Cardiac muscle cell (in vitro differentiated cells and primary cell): ENCODE measurements at regions not wholly inside any gene's neighbourhood (a gene's known extent, or its start where the extent isn't known, plus 50 kb on each side); places are given as distances from the start of the nearest gene placed in this dataset.

Source experiments
- DNase-seq, 2 donors: peaks; one replicate each; pipeline versions ENCODE4 v3.0.0 to v3.0.0-alpha.2; 2010 to 2017; ENCODE audit warnings: low read depth in 1 of 2, low spot score in 1 of 2
- H3K27ac ChIP-seq: fragments of 200-600 bp; sonication (generic); 2 replicates; pipeline ENCODE4 v1.5.1; 2016
- H3K27me3 ChIP-seq: fragments of 200-600 bp; sonication (generic); 2 replicates; pipeline ENCODE4 v1.6.0; 2016; ENCODE audit warnings: control low read depth
- H3K36me3 ChIP-seq: fragments of 200-600 bp; sonication (generic); 2 replicates; pipeline ENCODE4 v1.5.1; 2016; ENCODE audit warnings: control low read depth
- H3K4me1 ChIP-seq: fragments of 200-600 bp; sonication (generic); 2 replicates; pipeline ENCODE4 v1.8.1; 2017; ENCODE audit warnings: low read depth, mild to moderate bottlenecking, mixed run types
- H3K4me3 ChIP-seq: fragments of 200-600 bp; sonication (generic); 2 replicates; pipeline ENCODE4 v1.5.1; 2016; ENCODE audit warnings: mild to moderate bottlenecking
- H3K9me3 ChIP-seq: fragments of 200-600 bp; sonication (generic); 2 replicates; pipeline ENCODE4 v1.5.1; 2017; ENCODE audit warnings: low read depth, mild to moderate bottlenecking, control low read depth
- TF ChIP-seq, protein P1 (sequence below): IDR thresholded peaks from 2 replicates; pipeline ENCODE4 v1.5.1; 2012; ENCODE audit warnings: low read depth, mild to moderate bottlenecking, low read length

DNA sequence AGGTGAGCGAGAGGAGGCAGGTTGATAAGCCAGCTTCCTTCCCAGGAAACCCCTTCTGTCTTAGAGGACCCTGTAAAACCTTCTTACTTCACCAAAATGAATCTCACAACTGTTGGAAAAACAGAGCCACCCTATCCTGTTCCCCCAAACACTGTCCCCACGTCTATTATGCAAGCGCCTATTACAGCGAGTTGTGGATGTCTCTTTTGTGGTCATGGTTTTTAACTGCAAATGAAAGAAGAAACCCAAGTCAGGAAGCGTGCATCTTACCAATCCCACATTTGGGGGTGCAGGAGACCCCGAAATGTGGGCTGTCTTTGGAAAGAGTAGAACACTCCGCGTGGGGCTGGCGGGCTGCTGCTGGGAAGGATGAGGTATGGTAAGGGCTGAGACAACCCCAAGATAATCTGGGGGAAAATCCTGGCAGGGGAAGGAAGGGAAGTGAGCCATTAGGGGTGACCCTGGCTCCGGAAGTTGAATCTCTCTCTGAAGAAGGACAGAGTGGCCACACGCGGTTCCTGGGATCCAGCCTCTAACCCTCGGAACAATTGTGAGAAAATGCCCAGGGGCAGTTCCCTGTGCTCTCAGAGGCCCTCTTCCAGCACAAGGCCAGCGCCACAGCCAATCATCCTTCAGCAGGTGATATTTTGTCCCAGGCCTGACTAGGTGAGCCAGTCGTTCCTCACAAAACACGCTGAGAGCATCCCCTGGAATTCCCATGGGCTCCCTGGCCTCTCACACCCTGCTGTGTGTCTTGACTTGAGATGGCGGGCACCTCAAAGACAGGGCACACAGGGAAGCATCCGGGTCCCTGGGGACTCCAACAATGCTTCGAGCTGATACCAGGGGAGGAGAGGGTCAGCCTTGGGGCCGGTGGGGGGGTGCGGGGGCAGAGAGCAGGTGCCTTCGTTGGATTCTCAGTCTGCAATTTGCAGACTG, 168.5 kb upstream of the IRF2BP2 start:
- no peaks in the 10 kb centered on the region for H3K9me3 ChIP-seq
- H3K27ac ChIP-seq = no peak overlapping the region
- H3K4me3 ChIP-seq = no peak overlapping the region
- no peak for DNase-seq
- no peaks in the 10 kb centered on the region for H3K36me3 ChIP-seq
- H3K27me3 ChIP-seq = no peaks in the 10 kb centered on the region
- TF ChIP-seq, protein P1, sequence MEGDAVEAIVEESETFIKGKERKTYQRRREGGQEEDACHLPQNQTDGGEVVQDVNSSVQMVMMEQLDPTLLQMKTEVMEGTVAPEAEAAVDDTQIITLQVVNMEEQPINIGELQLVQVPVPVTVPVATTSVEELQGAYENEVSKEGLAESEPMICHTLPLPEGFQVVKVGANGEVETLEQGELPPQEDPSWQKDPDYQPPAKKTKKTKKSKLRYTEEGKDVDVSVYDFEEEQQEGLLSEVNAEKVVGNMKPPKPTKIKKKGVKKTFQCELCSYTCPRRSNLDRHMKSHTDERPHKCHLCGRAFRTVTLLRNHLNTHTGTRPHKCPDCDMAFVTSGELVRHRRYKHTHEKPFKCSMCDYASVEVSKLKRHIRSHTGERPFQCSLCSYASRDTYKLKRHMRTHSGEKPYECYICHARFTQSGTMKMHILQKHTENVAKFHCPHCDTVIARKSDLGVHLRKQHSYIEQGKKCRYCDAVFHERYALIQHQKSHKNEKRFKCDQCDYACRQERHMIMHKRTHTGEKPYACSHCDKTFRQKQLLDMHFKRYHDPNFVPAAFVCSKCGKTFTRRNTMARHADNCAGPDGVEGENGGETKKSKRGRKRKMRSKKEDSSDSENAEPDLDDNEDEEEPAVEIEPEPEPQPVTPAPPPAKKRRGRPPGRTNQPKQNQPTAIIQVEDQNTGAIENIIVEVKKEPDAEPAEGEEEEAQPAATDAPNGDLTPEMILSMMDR = no peak
- no peaks in the 10 kb centered on the region for H3K4me1 ChIP-seq

DNA sequence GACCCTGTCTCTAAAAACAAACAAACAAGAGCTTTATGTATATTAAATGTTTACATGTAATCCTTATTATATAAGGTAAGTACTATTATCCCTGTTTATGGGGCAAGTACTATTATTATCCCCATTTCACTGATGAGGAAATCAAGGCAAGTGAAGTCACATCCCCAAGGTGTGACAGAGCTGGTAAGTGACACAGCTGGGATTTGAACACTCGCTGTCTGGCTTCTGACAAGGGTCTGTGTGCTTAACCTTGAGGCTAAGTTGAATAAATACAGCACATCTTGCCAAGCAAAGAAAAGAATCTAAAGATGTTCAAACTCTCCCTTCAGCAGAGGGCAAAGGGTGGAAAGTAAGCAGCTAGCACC, 167.9 kb upstream of the IRF2BP2 start:
- H3K27me3 ChIP-seq = no peaks in the 10 kb centered on the region
- H3K9me3 ChIP-seq = no peaks in the 10 kb centered on the region

DNA sequence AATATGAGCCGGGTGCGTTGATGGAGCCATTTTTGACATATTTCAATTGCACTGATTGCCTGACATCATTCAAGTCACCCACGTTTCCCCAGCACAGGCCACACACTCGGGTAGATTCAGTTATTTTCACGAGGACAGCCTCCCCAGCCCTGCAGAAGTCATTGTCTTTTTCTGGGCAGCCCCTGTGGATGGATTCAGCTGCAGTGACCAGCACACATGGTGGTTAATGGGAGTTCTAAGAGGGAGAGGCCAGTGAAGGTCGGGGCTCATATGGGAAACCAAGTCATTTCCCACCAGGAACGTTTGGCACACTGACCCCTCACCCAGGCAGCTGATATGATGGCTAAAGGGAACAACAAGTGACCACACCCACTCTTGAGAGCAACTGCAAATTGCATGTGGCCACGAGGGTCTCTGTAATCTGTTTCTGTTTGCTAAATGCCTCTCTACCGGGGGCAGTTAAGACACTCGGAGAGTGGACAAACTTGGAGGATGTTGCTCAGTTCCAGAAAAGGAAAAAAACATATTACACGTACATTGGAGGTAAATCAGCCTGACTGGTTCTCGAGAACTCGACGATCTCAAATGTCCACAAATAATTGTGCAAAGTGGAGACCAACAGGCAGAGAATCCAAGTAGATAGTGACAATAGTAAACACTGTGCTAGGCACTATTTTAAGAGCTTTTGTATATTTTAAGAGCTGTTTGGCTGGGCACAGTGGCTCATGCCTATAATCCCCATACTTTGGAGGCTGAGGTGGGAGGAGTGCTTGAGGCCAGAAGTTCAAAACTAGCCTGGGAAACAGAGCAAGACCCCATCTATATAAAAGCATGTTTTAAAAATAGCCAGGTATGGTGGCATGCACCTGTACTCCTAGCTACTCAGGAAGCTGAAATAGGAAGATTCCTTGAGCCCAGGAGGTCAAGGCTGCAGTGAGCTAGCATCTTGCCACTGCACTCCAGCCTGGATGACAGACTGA, 167.2 kb upstream of the IRF2BP2 start:
- DNase-seq = no peak
- no peak overlapping the region for H3K27ac ChIP-seq
- no peaks in the 10 kb centered on the region for H3K9me3 ChIP-seq
- H3K4me1 ChIP-seq = peaks cover 5% of the 10 kb centered on the region
- H3K4me3 ChIP-seq = no peak overlapping the region
- H3K36me3 ChIP-seq = no peaks in the 10 kb centered on the region
- TF ChIP-seq, protein P1 = no peak
- no peaks in the 10 kb centered on the region for H3K27me3 ChIP-seq

More for the DNA sequence above, 167.9 kb upstream of the IRF2BP2 start:
- Histone ChIP-seq H3K27ac (no peak overlapping the region), H3K4me1 (no peaks in the 10 kb centered on the region), H3K36me3 (no peaks in the 10 kb centered on the region), H3K4me3 (no peak overlapping the region)
- TF ChIP-seq, protein P1 = no peak
- DNase-seq = no peak

DNA sequence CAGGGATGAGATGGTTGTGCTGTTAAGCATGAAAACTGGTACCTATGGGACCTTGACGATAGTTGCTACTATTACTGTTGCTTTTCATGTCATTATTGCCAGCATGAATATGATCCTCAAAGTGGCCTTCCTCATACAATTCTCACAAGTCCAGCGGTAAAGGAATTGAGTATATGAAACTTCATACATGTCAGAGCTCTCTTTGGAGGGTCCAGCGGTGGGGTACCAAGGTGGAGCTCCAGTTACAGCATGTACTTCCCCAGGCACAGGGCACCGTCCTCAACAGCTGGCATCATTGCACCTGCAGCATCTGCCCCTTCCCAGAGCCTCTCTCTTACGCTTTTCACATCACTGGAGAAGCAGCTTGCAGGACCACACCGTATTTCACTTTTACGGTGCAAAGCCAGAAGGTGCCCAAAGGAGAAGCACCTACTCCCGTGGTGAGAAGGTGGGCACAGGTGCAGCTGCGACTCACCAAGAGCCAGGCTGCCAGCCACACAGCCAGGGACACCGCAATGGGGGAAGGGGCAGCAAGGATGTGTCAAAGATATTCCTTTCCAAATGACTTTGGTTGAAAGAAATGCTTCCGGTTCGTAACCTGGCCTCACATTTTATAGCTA, 166.4 kb upstream of the IRF2BP2 start:
- Histone ChIP-seq H3K9me3 (no peaks in the 10 kb centered on the region), H3K27me3 (no peaks in the 10 kb centered on the region), H3K27ac (no peak overlapping the region), H3K36me3 (no peaks in the 10 kb centered on the region), H3K4me3 (no peak overlapping the region), H3K4me1 (peaks cover 13% of the 10 kb centered on the region)
- DNase-seq = no peak
- TF ChIP-seq, protein P1 = no peak

DNA sequence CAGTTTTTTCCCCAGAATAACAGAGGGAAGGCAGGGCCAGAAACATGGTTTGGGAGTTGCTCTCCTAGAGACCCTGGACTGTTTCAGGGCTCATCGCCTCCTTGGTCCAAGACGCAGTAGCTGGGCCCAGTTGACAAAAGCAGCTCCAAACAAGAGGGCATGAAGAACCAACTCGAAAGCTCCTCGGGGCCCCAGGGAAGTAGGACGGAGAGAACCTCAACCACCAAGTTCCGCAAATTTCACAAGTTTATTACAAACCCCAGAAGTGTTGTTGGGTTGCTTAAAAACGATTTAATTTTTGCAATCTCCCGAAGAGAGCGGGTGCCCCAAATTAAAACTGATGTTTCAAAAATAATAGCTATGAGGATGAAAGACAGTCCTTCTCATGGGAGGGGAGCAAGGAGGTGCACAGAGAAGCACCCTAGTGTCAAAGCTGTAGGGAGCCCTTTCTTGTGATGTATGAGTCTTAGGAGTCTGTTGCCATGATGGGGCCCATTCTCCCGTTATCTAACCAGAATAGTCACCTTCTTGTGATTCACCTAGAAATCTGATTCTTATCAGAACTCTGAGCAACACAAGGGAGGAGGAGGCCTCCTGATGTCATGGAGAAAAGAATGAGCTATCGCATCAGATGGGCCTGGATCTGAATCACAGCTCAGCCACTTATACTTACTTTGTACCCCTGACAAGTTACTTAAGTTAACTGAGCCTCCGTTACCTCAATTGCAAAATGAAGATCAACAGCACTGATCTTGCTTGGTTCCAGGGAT, 165.7 kb upstream of the IRF2BP2 start:
- Histone ChIP-seq H3K27me3 (no peaks in the 10 kb centered on the region), H3K36me3 (no peaks in the 10 kb centered on the region), H3K4me1 (peaks cover 20% of the 10 kb centered on the region), H3K27ac (no peak overlapping the region), H3K9me3 (no peaks in the 10 kb centered on the region), H3K4me3 (no peak overlapping the region)
- TF ChIP-seq, protein P1 = no peak
- DNase-seq = no peak
